ENCODE measurements at regions not wholly inside any gene's neighbourhood (a gene's known extent, or its start where the extent isn't known, plus 50 kb on each side); places are given as distances from the start of the nearest gene placed in this dataset.
"Not testable (repeated sequence)": the region's sequence is repeated elsewhere in the genome, so short reads cannot be mapped to it uniquely, and the experiment has no call there.

DNA sequence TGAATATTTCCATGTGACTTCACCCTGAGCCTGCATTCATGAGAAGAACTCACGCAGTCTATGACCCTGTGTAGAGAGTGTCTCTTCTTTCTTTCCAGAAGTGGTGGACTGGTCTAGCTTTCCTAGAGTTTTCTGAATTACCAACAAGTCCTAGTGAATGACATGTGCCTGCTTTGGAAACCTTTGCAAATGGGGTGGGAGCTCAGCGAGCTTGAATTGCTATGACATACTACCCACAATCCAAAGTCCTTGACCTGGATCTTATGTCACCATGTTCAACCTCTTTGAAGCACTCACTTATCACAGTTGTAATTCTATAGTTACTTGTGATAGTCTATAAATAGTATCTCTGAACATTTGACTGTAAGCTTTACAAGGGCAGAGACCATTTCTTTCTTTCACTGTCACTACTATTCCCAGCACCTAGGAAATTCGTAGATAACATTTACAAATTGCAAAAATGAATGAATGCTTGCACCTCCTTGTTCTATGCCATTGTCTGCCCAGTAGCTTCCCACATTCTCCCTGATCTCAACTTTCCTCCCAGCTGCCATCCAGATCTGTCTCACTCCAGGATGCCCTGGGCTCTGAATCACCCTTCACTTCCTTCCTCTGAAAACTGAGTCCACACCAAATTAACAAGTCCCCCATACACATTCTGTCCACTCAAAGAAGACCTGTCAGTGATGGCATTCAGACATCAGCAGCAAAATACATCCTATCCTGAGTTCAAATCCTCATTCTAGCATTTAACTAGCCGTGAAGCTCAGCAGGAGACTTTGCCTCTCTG is 201.9 kb upstream of the SESN3 start:
- no peak for DNase-seq

DNA sequence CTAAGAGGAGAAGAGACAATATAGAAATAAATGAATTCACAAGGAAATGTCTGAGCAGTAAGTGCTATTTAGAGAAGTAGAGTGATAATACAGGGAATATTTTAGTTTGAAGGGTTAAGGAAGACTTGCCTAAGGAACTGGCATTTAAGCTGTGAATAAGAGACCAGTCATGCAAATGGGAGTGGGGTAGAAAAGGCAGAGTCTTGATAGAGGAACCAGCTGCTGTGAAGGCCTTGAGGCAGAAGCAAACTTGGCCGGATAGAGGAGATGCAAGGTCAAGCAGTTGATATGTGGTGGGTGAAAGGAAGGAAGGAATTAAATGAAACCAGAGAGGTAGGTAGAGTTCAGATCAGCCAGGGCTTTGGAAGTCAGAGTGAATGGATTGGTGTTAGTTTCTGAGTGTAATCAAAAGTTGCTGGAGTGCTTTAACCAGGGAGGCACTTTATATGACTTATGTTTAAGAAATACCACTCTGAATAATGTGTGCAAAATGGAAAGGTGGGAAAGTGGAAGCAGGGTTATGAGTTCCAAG is 198.4 kb upstream of the SESN3 start:
- DNase-seq, result no peak

DNA sequence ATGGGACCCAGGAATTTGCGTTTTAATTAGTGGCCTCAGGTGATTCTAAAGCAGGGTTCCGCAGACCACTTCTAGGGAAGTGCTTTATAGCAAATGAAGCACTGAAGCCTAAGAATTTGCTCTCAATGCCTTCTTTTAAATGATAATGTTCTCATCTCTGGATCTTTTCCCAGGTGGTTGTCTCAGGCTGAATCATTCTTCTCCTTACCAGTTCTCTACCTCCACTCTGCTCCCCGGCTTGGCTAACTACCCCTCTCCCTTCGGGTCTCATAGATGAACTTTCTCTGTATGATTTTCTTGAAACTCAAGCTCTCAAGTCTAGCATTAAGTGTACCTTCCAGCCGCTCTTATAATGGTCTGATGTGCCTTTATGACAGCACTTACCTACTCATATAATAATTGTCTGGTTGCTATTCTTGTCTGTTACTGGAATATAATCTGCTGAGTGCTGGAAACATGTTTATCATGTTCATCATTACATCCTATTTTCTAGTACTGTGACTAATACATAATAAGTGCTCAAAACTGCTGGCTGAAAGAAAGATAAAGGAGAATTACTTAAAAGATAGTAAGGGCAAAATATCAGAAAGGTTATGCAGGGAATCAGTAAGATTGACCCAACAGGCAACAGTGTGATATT is 195.9 kb upstream of the SESN3 start:
- DNase-seq, result no peak

DNA sequence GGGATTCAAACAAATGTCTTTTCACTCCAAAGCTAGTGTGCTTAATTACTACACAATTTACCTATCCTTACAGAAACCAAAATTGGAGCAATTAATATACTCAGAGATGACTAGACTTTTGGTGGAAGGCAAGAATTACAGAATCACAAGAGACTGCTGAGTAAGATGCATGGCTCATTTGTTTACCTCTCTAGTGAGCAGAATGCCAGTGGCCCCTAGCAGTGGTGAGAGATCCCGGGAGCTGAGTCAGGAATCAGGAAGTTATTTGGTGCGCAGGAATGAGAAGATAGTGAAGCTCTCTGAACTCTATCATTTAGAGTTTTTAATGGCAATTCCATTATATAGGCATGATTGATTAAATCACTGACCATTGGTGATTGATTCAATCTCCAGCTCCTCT is 188.9 kb upstream of the SESN3 start:
- no peak for DNase-seq

DNA sequence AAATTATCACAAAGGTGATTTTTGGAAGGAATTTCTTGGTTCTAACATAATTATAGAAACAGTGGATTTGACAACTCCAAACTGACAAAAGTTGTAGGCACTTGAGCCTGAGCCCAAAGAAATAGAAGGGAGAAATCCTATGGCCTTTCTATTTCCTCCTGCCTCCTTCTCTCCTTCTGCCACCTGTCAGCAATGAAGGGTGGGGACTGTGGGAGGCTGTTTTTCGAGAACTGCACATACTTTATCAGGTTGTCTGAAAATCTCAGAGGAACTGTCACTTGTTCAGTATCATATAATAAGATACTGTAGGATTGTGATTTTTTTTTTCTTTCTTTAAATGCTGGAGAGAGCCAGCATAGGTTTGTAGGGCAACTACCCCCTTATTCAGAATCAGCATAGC is 187.9 kb upstream of the SESN3 start:
- DNase-seq, result no peak

DNA sequence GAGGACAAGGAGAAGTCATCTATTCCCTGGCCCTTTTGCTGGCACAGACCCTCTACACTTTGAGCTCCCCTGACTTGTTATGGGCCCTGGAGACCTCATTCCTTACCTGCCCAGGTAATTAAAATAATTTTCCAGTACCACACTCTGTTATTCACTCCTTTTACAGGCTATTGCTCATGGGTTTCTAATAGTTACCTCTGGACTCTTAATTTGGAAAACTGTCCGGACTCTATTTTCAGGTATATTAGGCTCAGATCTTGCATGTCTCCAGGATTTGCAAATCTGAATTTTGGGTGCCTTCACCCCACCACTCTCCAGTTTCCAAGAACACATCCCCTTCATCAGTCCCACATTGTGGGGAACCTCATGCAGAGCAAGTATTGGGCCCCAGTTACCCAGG is 186.8 kb upstream of the SESN3 start:
- no peak for DNase-seq

DNA sequence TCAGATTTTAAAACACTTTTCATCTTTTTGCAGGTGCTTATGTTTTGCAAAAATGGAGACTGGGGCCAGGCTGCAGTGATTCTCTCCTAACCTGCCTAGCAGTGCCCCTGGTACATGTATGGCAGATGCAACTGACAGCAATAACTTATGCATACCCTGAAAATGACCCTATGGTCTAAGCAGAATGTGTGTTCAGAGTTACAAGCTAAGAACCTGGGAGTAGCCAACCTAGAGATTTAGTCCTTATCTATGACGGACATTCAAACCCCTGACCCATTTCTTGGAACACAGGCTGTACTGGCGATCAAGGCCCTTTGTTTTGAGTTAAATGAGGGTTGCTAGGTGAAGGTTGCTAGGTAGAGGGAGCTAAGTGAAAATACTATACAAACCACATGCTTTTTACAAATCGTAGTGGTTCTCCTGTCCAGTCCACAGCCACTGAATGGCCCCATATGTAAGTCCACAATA is 184.9 kb upstream of the SESN3 start:
- DNase-seq, result no peak

DNA sequence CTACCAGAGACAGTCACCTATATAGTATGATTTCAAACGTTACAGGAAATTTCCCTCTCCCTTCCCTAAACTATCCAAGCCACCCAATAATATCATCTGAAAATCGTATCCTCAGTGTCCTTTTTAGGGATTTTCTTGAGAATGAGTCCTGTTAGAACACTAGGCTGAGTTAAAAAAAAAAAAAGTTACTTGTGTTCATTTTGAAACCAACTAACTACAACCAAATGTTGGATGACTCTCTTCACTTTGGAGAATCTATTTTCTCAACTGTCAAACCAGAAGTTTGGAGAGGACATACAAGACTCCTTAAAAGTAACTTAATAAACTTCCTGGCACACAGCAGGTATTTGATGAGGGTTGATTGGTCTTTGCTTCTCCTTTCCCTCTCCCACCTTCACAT is 183.2 kb upstream of the SESN3 start:
- no peak for DNase-seq

DNA sequence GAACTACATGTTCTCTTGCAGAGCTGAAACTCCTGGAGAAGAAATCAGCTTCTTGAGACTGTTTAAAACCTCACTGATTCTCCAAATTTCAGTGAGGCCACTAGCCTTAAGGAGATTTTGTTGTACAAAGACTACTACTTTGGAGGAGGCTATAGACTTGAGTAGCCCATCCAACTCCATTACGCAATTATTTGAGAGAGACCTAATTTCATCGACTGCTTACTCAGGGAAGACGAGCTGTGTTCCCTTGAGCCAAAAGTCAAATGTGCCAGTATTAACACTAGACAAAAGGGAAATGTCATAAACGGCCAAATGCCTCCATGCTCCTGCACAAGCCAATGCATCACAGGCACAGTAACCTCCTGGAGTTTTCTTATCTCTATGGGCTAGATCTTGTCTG is 182.8 kb upstream of the SESN3 start:
- DNase-seq, result no peak

DNA sequence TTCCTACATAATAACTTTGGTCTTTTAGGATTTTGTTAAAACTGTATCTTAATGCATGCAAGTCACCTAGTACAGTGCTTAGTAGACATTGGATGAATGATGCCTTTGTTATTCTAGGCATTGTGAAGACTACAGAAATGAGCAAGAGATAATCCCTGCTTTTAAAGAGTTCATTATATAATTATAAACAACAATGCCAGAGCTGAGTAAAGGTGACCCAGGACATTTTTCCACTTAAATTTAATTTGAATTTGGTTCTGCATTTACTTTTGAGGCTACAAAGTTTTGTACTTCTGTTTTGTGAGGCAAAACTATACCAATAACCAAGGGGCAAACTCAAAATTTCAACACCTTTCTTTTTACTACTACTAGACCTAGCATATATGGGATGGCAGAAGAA is 182.0 kb upstream of the SESN3 start:
- no peak for DNase-seq

DNA sequence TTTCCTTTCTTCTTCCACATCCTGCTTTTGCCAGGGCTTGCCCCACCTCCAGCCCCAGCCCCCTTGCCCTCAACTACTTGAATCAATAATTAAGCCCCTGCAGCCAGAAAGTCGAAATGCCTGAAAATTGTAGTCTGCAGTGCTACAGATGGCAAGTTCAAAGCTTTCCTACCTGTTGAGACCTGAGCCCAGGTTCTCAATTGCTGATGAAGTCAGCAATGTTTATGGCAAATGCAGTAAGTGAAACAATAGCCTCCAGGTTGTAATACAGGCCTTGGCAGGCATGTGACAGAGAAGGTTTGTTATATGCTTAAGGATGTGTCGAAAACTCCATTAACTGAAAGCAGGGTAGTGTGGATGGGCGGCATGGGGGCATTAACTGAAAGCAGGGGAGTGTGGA is 181.1 kb upstream of the SESN3 start:
- no peak for DNase-seq

DNA sequence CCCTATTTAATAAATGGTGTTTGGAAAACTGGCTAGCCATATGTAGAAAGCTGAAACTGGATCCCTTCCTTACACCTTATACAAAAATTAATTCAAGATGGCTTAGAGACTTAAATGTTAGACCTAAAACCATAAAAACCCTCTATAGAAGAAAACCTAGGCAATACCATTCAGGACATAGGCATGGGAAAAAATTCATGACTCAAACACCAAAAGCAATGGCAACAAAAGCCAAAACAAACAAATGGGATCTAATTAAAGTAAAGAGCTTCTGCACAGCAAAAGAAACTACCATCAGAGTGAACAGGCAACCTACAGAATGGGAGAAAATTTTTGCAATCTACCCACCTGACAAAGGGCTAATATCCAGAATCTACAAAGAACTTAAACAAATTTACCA is 179.7 kb upstream of the SESN3 start:
- DNase-seq, result not testable (repeated sequence)

DNA sequence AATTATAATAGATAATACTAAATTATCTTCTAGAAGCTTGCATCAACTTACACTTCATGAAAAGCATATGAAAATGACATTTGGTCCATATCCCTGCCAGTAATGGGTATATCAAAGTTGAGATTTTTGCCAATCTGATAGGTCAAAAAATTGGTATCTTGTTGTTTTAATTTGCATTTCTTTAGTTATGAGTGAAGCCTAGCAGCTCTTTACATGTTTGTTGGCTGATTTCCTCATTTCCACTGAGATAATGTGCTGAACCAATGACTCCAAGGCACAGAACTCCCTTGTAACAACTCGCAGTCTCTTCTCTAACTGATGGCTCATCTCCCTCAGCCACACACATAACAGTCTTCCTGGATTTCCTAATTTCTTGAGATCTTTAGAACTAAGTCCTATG is 175.3 kb upstream of the SESN3 start:
- DNase-seq, result no peak

DNA sequence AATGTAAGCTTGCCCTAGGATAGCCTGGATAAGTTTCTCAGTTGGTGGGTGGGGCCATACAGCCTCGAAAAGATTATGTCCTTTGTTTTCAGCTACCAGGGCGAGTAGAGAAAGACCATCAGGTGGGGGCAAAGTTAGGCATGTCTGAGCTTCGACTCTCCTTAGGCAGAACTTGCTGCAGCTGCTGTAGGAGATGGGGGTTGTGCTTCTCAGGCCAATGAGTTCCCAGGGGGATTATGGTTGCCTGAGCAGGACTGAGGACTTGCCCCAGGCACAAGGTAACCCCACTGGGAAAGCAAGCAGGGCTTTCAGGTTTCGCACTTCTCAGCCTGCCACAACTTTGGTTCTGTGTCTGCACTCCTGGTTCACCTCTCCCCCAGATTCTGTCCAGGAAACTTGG is 173.4 kb upstream of the SESN3 start:
- DNase-seq, result no peak

DNA sequence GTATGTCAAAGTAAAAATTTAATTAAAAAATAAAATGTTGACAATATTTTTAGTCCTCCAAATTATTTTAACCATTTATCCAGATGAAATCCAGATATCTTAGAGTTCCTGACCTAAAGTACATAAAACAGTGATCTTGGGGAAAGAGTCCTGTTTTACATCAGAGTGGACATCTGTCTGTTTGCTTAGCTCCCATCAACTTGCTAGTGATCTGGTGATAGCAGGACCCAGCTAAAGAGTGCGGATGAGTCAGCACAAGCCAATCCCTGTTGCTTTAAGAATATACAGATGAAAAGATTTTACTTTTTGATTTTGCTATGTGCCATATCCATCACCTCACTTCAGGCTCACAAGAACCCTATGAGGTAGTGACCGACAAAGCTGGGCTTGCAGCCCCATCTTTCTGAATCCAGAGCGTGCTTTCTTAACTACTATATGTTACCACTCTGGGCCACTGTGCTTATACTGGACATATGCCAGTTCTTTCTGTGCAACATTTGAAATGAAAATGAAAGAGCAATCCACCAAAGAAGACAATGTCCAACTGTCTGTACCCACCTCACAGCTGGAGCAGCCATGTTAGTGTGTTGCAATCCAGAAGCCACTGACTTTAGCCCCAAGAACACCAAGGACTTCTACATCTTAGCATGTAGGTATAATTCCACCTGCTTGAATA is 167.6 kb upstream of the SESN3 start:
- no peak for DNase-seq

DNA sequence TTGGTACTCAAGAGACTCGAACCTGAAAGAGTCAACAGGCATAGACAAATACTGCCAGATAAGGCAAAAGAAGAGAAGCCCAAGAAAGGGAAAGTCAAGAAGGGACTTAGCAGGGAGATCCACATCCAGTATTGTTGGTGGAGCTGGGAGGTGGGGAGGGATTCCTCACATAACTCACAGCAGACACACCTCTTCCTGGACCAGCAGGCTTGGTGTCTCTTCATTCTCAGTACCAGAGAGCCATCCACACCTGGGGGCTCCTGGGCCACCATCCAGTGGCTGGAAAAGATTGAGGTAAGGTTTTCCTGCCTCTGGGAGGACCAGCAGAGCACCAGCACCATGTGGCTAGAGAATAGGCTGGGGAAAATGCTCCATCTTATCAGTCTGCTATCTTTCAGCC is 161.6 kb upstream of the SESN3 start:
- DNase-seq, result no peak

DNA sequence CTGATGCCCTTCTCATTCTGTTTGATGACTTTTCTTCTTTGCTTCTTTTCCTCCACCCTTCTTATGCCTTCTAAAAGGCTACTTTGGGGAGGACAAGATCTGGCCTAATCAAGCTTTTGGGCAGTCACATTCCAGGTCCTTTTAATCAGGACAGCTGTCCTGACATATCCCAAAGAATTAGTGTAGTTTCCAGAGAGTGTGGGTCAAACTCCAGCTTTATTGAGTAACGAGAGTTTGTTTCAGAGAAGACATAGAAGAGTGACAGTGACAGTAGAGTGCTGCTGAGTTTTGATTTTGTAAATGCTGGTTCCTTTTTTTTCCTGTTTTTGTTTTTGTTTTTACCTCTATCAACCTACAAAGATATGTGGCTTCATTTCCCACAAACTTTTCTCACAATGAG is 158.4 kb upstream of the SESN3 start:
- DNase-seq, result no peak

DNA sequence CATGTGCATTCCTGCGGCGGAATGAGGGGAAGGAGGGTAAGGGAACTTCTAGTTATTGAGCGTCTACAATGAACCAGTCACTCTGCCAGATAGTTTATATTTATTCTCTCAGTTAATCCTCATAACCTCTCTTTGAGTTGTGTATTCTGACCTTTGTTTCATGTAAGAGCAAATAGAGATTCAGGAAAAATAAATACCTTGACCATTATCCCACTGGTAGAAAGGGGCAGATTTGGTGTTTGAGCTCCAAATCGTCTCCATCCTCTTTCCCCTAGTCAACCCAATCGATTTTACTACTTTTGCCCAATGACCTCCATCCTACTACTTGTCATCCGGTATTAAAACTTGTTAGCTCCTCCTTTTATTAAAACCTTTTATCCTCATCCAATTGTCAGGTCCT is 157.1 kb upstream of the SESN3 start:
- DNase-seq, result no peak

DNA sequence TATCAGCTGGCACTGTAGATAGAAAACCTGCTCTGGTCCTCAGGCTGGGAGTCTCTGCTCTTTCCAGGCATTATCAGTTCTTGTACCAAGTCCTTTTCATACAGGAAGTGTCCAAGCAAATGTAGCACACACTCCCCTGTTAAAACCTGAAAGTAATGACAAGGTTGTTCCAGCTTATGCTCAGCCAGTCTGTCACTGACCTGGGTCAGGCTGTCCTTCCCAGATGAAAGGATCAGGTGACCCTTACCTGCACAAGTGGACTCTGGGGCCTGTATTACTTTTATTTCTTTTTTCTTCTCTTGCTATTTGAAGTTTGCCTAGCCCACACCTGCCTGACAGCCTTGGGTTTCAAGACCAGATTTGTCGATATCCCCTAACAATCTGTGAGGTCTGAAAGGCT is 156.3 kb upstream of the SESN3 start:
- no peak for DNase-seq

DNA sequence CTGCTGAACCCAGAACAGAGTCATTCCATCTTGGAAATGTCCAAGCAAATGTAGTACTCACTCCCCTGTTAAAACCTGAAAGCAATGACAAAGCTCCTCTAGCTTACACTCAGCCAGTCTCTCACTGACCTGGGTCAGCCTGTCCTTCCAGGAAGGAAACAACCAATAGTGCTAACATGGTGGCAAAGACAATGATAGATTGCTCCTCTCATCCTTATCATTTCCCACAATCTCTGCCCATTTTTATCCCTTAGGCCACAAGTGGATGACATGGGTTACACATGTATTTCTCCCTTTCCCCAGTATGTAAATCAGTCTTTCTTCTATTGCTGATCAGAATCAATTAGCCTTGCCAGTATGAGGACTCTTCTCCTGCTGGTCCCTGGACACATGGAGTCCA is 154.6 kb upstream of the SESN3 start:
- DNase-seq, result no peak

DNA sequence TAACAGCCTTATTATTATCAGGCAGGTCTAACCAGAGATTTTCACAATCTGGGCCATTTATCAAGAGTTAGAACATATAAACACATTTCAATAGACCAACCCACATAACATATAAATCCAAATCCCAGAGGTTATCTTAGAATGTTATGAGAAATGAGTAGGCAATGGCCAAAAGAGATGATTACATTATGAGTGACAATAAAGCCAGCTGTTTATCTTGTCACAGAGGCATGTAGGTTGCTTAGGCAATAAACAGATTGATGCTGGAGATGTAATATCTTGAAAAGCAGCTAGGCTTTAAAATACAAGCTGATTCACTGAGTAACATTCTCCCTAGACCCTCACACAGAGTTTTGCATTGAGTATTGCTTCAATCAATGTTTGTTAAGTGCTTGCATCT is 148.5 kb upstream of the SESN3 start:
- no peak for DNase-seq

DNA sequence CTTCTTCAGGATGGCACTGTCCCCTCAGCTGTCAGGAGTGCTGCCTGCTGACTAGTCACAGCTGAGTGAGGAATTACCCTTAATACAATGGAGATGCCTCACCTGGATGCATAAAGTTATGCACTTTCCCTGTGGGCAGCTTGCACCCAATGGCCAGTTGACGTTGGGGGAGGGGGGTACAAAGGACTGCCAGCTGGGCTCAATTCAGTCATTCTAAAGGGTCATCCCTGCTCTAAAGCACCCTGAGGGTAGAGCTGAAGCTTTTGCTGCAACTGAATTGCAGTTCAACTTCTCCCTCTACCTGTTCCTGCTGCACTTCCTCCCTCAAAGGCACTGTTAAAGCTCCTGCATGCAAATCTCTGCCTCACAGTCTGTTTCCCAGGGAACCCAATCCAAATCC is 147.8 kb upstream of the SESN3 start:
- DNase-seq, result no peak

DNA sequence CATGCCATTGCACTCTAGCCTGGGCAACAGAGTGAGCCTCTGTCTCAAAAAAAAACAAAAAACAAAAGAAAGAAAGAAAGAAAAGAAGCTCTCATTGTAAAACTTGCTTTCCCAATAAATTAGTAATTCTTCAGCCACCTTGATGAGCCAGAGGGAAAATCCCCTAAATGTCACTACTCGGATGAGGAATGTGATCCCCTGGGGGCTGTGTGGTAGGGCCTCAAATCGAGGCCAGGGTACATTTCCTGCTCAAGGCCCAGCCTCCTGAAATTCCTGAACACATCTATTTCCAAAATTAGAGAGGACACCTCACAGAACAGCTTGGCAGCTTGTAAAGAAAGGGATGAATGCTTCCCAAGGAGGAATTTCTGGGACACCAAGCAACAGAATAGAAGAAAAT is 147.1 kb upstream of the SESN3 start:
- no peak for DNase-seq

DNA sequence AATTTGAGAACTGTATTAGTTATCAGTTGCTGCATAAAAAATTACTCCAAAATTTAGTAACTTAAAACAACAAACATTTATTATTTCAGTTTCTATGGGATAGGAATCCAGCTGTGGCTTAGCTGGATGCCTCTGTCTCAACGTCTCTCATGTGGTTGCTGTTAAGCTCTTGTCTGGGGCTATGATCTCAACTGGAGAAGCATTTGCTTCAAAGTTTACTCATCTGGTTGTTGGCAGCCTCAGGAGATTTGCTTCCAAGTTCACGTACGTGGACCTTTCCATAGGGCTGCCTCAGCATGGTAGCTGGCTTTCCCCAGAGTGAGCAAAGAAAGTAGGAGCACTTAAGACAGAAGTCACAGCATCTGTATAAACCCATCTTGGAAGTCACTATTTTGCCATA is 144.9 kb upstream of the SESN3 start:
- no peak for DNase-seq
